22Rv1 (cell line): ENCODE measurements at regions not wholly inside any gene's neighbourhood (a gene's known extent, or its start where the extent isn't known, plus 50 kb on each side); places are given as distances from the start of the nearest gene placed in this dataset.

Experiments used
- CTCF ChIP-seq: fragments of 450-650 bp; IDR thresholded peaks from 2 replicates; pipeline ENCODE4 v1.5.1; 2017; ENCODE audit warnings: mild to moderate bottlenecking
- ZFX ChIP-seq: fragments of 450-650 bp; IDR thresholded peaks from 2 replicates; pipeline ENCODE4 v1.6.1; 2017; ENCODE audit warnings: antibody characterized with exemption, borderline replicate concordance

GRCh38 chr14:80385336-80385735 lies 174.0 kb upstream of the DIO2 start:
- no peak for TF ChIP-seq CTCF
- TF ChIP-seq ZFX: no peak
